Hematopoietic multipotent progenitor cell treated with erythropoietin and hydrocortisone succinate and interleukin-3 and kit ligand, for 8 days (in vitro differentiated cells): ENCODE measurements at regions not wholly inside any gene's neighbourhood (a gene's known extent, or its start where the extent isn't known, plus 50 kb on each side); places are given as distances from the start of the nearest gene placed in this dataset.

Experiments
- DNase-seq: peaks from one replicate; pipeline ENCODE4 v3.0.0-alpha.2; 2015

DNA sequence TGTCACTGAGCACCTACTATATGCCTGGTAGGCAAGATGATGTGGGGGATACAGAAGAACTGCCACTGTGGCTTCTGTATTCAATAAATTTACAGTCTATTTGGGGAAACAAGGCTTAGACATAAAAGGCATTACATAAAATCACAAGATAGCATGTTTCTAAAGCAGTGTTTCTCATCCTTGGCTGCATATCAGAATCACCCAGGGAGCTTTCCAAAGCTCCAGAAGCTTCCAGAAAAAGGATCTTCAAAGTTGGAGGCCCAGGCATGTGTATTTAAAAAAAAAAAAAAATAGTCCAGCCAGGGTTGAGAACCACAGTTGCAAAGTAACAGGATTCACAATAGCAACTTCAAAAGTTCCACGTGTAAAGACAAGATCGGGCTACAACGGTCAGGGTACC is 112.4 kb upstream of the SPACA1 start:
- no peak for DNase-seq

DNA sequence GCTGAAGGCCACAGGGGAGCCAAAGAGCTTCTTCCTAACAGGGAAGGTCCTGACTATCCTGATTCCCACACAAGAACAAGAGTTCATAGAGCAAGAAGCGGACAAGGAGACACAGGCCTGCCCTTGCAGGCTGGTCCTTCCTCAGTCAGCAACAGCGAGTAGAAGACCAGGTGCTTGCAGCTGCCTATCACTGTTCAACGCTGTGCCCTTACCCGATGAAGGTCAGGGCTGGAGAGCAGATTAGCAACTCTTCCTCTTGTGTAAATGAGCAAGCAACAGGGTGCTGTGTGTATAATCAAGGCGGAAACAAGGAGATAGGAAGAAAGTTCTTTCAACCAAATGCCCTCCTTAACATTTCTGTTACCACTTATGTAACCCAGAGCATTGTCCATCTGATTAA is 115.3 kb upstream of the SPACA1 start:
- no peak for DNase-seq

DNA sequence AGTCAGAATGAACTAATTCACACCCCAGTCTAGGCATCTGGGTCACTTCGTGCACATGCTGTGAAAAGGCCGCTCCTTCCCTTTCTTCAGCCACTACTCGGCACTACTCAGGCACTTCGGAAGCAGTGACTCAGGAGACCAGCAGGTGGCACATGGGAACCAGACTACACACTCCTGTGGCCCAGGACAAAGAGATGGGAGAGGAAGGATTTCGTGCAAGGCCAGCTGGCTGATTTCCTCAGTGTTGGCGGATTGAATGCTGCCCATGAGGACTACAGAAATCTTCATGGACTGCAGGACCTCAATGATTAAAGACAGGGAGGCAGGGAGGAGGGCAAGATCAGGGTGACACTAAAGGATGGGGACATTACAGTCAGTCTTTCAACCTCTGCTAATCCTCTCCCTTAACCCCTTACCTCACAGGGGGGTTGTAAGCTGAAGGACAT is 117.8 kb upstream of the SPACA1 start:
- DNase-seq: peak; percentile 73

DNA sequence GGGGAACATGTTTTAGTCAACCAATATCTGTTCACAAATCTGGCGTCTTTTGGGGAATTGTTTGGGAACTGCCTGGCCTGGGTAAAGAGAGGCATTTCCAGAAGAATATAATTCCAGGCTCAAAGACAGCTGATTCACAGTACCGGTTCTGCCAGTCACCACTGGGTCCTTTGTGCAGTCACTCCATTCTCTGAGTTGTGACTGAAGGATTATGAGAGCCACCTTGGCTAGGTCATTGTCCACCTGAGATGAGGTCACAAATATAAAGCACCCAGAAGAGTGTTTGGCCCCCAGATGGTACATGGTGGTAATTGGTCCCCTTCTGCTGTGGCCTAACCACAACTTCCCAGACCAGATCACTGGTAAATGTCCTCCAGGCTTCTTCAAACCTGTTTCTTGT is 121.0 kb upstream of the SPACA1 start:
- DNase-seq: no peak

DNA sequence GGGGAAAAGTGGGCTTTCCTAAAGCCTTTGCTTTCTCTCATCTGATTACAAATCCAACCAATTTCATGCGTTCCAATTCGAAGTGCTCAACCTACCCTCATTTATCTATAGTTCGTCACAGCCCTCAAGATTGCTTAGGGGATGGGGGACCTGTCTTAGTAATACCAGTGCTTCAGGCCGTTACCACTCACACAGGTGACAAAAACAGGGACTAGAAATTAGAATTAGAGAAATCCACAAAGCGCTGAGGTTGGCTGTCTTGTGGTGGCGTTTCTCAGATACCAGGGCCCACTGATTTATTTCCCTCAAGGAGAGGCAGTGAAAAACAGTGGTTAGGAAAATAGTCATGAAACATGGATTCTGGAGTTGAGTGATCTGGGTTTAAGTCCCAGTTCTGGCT is 121.6 kb upstream of the SPACA1 start:
- no peak for DNase-seq

DNA sequence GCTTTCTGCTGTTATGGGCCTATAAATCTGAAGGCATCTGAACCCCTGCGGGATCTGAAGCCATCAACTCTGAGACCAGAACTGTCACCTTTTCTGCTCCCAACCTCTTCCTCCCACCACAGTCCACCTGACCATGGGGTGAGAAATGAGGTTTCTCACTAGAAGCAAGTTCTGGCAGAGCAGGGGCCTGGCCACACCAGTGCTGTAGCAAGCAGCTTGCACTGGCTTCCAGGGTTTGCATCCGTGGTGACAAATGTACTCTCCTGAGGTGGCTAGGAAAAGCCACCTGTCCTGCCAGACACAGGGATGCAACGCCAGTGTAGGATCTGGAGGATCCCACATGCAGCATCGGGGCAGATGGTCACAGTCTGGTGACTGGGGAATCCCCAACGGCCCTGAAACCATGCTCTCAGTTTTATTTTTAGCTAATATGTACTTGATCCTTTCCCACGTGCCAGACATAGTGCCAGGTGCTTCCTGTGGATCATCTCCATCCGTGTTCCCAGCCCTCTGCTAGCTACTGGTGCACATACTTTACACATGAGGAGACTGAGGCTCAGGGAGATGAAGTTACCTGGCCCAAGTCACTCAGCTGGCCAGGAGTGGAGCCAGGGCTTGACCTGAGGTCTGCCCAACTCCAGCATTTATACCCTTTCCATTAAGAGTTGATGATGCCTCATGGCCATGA is 122.1 kb upstream of the SPACA1 start:
- no peak for DNase-seq

DNA sequence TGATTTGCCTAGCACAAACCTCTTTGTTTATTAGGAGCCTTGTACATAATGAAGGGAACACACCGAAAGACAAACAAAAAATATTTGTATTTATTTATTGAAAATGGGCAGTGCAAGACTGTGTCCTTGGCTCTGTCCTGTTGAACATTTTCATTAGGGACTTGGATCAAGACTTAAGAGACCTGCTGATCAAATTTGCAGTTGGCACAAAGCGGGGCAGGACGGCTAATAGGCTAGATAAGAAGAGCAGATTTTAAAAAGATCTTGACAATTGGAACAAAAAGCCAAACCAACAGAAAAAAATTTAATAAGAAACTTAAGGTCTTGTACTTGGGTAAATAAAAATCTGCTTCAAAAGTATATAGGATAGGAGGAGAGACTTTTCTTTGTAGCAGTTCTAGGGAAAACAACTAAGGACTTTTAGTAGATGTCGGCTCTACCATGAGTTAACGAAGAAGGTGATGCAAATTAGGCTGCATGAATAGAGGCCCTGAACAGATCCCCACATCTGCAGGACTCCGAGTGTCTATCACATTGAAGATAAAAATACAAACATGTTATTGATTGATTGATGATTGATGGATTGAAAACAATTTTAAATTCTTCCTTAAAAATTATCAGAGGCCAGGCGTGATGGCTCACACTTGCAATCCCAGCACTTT is 124.1 kb upstream of the SPACA1 start:
- no peak for DNase-seq

DNA sequence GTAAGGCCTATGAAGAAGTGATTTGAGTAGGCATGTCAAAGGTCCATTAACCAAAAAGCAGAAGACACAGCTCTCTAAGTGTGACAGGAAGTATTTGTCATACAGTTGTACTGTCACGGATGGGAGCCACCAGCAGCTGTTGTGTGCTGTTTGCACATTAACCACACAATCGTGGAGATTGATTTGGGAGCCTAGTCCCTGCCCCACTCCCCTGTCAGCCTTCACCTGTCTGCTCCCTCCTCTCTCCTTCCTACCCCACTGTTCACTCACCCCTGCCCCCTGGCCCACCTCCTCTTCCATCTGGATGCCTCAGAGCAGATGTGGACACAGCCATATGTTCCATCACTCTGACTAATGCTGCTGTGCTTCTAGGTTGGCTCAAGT is 124.7 kb upstream of the SPACA1 start:
- no peak for DNase-seq

DNA sequence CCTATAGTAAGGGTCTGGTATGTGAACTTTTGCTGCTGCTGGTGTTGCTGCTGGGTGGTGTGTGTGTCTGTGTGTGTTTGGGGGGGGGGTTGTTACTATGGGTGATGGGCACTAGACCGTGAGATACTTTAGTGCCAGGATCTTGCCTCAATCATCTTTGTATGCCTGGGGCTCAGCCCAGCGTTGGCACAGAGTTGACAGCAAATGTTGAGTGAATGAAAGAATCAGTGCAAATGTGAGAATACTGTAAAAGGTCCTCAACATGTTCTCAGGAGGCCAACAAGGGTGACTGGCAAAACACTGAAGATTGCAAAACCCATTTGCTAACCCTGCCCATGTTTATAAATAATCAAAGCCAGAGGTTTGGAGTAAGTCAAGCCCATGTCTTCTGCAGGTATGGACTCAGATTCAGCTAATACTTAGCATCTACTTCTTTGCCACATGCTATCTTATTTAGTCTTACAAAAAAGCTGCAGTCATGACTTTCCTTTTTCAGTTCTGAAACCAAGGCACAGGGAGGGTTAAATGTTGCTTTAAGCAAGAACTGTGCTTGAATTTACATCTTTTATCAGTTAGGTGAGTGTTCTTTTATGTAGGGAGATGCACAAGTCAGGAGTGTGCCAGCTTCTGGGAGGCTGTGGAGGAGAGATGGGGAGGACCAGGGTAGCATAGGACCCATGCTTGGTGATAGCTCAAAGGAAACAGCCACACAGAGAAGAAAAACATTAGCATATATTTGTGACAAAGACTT is 125.3 kb upstream of the SPACA1 start:
- DNase-seq: no peak

DNA sequence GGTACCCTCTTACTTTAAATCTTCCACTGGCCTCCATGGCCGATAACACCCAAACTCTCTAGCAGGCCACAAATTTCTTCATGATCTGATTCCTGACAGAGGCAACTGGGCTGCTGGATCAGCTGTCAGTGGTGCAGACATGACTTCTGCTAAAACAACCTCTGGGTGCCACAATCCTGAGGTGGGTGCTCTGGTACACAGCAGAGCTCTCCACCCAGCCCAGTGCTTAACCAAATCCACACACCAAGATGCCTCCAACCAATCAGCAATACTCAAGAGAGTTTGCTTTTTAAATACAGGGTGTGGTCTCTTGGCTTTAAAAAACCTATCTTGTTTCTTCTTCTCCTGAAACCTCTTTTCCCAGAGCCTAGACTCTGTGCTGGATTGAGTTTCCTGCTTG is 126.6 kb upstream of the SPACA1 start:
- DNase-seq: no peak

DNA sequence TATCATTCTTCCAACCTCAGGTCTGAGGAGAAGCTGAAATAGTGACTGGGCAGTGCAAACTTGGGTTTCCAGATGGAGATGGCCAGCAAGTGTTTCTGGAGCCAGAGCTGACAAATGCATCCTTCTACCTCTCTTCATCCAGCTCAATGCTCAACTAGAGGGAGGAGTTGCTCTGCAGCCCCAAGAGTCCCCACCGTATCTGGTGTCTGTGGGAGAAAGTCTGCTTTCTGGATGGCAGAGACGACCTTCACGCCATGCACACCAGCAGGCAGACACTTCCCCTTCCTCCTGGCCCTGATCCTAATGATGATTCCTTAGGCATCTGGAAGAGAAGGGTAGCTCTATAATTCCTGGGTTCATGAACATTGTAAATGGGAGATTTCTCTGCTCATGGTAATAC is 127.4 kb upstream of the SPACA1 start:
- no peak for DNase-seq

DNA sequence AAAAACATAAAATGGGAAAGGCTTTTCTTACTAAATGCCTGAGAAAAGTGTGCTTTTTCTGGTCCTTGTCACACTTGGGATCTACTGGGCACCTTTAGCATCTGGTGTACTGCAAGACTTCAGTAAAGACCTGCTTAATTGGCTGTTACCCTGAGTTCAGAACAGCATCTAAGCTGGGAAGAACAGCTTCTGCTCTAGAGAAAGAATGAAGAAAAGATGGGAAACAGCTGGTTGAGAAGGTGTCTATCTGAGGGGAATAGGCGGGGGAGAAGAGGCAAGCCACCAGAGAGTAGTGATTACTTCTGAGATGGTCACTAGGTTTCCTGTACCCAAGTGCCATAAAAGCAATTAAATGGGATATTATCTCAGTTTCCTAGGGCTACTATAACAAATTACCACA is 128.2 kb upstream of the SPACA1 start:
- no peak for DNase-seq

DNA sequence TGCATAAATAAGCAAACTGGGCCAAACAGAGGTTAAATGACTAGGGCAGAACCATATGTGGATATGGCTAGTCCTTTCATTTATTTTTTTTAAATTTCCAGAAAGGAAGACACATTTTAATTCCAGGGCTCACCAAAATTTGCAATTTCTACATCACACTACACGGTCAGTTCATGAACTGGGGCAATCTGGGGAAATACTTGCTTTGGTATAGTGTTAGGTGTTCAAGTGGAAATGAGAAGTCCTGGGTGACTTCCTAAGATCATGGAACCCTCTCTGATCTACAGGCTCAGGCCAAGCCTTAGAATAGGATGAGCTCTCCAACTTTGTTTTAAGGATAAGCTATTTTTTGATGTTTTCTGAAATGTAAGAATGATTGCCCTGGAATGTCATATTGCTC is 128.6 kb upstream of the SPACA1 start:
- no peak for DNase-seq

DNA sequence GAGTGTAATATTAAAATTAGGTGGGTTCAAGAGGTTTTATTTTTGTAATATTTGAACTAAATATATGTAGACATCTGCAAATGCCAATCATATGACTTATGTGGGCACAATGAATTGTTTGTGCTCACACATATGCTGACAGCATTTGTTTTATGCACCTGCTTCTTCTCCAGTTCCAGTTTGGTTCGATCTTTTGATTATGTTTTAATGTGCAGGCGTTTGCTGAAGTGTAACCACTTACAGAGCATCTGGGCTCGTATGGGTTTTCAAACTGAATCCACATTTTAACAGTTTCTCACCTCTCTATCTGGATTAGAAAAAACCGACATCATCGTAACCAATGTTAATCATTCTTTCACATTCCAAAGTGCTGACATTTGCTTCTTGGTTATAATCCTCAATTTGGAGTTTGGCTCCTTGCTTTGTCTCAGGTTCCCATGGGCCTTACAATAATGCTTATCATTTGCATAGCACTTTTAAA is 129.1 kb upstream of the SPACA1 start:
- DNase-seq: no peak

DNA sequence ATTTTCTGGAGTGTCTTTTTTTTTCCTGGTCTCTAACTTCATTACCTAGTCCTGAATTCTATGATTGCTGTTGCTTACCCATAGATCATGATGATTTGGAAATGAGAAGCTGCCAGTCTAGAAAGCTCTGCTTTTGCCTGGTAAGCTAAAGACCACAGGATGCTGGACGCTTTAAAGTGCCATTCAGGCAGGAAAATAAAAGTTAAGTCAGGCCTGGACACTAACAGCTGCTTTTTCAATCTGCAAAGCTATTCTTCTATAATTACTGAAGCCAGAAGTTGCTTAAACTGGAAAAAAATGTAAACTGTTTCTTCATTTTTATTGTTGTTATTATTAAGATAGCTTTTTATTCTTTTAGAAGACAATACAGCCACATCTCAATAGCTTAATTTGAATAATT is 129.8 kb upstream of the SPACA1 start:
- no peak for DNase-seq

DNA sequence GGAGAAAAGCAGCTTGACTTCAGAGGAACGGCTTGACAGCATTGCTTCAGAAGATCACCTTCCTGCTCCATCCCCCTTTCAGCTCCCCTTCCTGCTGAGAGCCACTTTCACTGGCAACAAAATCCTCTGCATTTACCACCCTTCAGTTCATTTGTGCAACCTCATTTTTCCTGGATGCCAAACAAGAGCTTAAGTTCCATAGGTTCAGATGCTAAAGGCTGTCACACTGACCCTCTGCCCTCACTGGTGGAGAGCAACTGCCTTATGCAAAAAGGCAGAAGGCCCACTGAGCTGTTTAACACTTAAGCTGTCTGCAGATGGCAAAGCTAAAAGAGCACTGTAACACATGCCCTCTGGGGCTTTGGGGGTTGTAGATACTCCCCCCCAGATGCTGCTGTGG is 131.2 kb upstream of the SPACA1 start:
- DNase-seq: no peak

DNA sequence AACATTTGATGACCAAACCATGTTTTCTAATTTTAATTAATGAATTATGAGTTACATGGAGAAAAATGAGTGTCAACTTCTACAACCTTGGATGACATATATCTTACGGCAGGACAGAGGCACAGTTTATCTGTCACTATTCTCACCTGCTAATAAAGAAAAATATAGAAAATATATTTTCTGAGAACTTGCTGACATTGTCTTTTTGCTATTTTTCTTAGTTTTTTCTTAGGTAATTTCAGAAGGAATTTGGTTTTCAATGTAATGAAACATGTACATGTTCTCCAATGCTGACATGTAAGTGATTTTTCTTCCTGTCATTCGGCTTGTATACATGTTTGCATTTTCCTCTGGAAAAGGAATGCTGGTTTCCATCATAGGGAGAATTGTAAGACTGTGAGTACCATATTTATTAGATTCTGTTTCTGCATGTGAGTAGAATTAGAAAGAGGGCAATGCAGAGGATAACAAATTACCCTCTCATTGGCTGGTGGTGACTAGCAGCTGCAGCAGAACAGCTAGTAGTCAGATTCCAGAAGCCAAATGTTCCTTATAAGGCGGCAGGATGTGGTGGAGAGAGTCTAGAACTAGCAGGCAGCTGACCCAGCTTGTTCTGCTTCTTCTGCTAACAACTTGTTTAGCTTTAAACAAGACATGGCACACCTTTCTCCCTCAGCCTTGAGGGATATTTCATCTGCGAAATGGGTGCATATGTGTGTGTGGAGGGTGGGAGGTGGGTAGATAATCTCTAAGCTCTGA is 132.8 kb upstream of the SPACA1 start:
- DNase-seq: no peak

DNA sequence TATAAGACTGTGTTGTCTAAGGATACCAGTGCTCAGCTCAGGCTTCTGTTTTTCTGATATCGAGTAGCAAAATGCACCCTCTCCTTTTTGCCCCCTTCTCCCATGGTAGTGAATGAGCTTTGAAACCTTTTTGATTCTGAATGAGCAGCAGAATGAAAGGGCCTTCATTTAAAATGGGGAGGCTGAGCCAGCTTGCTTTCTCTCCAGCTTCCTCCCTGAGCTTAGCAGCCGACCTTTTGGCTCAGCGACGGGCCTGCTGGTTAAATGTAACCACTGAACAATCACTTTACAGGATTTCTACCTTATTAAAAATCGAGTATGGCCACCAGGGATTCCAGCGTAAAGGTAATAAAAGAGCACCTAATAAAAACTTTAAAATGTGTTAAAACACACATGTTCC is 133.7 kb upstream of the SPACA1 start:
- no peak for DNase-seq

DNA sequence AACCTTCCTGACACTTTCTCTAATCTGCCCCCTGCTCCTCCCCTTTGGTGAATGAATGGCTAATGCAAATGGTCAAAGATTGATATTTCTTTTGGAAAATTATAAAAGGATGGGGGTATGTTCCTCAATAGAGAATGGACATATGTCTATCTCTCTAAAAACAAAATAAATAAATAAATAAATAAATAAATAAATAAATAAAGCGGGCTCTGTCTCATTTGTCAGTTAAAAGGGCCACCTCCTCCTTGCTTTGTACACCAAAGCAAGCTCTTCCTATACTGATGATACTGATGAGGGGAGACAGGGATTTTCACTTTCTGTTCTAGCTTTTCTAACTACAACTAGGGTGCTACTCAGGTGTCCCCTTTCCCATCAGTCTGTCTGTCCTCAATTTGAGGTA is 135.5 kb upstream of the SPACA1 start:
- no peak for DNase-seq

DNA sequence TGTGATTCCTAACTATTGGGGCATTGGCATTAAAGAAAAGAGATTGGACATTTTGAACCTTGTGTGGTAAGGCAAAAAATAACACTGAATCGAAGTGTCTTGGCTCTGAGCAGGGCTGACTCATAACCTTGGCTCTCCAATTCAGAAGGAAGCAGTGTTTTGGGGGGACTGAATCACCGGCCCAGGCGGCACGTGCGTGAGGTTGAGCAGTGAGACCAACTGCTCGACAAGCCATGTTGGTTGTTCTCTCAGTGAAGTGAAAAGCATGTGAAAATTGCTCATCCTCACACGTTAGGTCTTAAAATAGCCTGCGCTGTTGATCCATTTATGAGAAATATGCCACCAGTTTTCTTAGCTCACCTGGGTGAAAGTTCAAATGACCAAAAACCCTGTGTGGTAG is 137.8 kb upstream of the SPACA1 start:
- no peak for DNase-seq

DNA sequence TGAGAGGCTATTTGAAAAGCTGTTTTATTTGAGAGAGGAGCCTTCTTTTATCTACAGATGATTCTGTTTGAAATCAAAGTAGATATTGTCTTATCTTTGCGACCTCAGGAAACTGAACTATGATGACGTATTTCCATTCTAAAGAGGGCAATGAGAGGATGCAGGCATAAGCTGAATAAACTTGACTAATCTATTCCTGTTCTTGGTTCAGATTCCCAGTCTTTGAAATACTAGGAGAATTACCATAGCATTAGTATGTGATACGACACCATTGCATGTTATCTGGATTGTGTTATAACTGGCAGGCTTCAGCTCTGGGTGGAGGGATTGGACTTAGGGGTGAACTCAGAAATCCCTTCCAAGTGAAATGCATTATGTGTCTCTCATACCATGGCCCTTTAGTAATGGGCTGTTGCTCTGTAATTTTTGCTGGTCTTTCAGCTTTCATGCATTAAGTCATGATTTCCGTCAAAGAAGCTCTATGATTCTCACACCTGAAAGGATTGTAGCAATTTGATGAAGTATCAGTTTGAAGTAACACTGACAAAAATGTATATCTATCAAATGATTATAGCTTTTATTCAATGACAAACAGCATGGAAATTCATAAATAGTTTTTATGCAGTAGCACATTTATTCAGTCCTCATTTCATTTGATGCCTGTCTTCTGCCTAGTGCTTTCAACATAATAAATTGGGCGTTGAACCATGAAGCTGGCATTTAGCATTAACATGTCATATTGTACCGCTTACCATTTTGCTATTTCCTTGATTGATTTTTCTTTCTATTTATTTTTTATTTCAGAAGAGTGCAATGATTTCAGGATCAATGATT is 138.4 kb upstream of the SPACA1 start:
- no peak for DNase-seq

DNA sequence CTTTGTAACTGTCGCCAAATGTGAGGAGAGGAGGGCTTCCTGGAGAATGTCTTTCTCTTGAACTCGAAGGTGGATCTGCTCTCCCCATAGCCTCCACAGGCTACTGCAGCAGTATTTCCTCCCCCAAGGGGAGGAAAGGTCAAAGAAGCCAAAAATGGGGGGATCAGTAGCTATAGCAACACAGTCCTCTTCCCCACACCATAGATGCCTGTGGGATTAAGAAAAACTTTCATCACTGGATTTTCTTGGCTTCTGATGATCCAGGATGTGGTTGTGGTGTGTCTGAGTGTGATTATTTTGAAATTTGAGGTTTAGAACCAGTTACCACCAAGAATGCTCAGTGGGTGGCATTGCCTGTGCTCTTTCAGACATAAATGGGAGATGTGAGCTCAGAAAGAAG is 140.1 kb upstream of the SPACA1 start:
- no peak for DNase-seq
